PC-3 (cell line): ENCODE measurements at regions not wholly inside any gene's neighbourhood (a gene's known extent, or its start where the extent isn't known, plus 50 kb on each side); places are given as distances from the start of the nearest gene placed in this dataset.

ENCODE experiments used
- ATAC-seq: fragments of 200-7000 bp; cut with Tn5 transposase; 2 replicates; pipeline ENCODE4 v1.9.1; 2020; ENCODE audit warnings: mild to moderate bottlenecking, moderate library complexity
- BruUV-seq: library from RNA; stranded (reverse); fragments of 400-500 nt; replicated peaks from 2 replicates; lab custom pipeline; 2021; lab: Mats Ljungman, UMichigan
- CTCF ChIA-PET: fragments of 300-600 bp; sonication (Branson Sonifier 250); formaldehyde crosslinking; loops from one replicate; lab custom pipeline; 2022; ENCODE audit warnings: antibody characterized with exemption; lab: Charles Lee
- POLR2A ChIA-PET: fragments of 300-600 bp; sonication (Branson Sonifier 250); formaldehyde crosslinking; loops from one replicate; lab custom pipeline; 2022; ENCODE audit warnings: antibody characterized with exemption; ENCODE audit not compliant: unreplicated experiment; lab: Charles Lee
- DNase-seq: peaks from one replicate; pipeline ENCODE4 v3.0.0-alpha.2; 2015
- H2AFZ ChIP-seq: fragments of 300-600 bp; sonication (generic); 2 replicates; pipeline ENCODE4 v1.6.0; 2016; ENCODE audit warnings: antibody characterized with exemption, low read length
- H3F3A ChIP-seq: fragments of 300-600 bp; sonication (generic); one replicate; pipeline ENCODE4 v1.6.0; 2017; ENCODE audit warnings: antibody characterized with exemption, low read length, control low read depth, mild to moderate bottlenecking; ENCODE audit not compliant: unreplicated experiment
- H3K27ac ChIP-seq: fragments of 300-600 bp; sonication (generic); 2 replicates; pipeline ENCODE4 v1.5.1; 2016; ENCODE audit warnings: mild to moderate bottlenecking, low read length
- H3K27me3 ChIP-seq: fragments of 300-600 bp; sonication (generic); 2 replicates; pipeline ENCODE4 v1.6.1; 2016; ENCODE audit warnings: low read length, mixed read lengths
- H3K36me3 ChIP-seq: fragments of 300-600 bp; sonication (generic); 2 replicates; pipeline ENCODE4 v1.6.1; 2016; ENCODE audit warnings: low read depth, mixed run types, low read length, mixed read lengths
- H3K4me1 ChIP-seq: fragments of 300-600 bp; sonication (generic); 2 replicates; pipeline ENCODE4 v1.5.1; 2016; ENCODE audit warnings: low read length; ENCODE audit not compliant: insufficient read depth
- H3K4me2 ChIP-seq: fragments of 300-600 bp; sonication (generic); 2 replicates; pipeline ENCODE4 v1.6.0; 2016; ENCODE audit warnings: low read length
- H3K4me3 ChIP-seq: fragments of 300-600 bp; sonication (generic); 2 replicates; pipeline ENCODE4 v1.5.1; 2016; ENCODE audit warnings: mild to moderate bottlenecking, low read length, mixed read lengths
- H3K79me2 ChIP-seq: fragments of 300-600 bp; sonication (generic); 2 replicates; pipeline ENCODE4 v1.6.1; 2017; ENCODE audit warnings: low read length, mixed read lengths
- H3K9ac ChIP-seq: fragments of 300-600 bp; sonication (generic); 2 replicates; pipeline ENCODE4 v1.6.0; 2016; ENCODE audit warnings: mild to moderate bottlenecking, low read length
- H3K9me2 ChIP-seq: fragments of 300-600 bp; sonication (generic); replicated peaks from 2 replicates; pipeline ENCODE4 v1.6.1; 2016; ENCODE audit warnings: mixed run types, low read length, mixed read lengths
- H3K9me3 ChIP-seq: fragments of 300-600 bp; sonication (generic); 2 replicates; pipeline ENCODE4 v1.6.1; 2016; ENCODE audit warnings: low read length, mixed read lengths
- H4K20me1 ChIP-seq: fragments of 300-600 bp; sonication (generic); 2 replicates; pipeline ENCODE4 v1.6.1; 2016; ENCODE audit warnings: low read length, mixed read lengths
- CTCF ChIP-seq: fragments of 300-600 bp; sonication (generic); conservative IDR thresholded peaks from 2 replicates; pipeline ENCODE4 v1.5.1; 2017; ENCODE audit warnings: antibody characterized with exemption, low read depth, mild to moderate bottlenecking, low read length
- EZH2 ChIP-seq: fragments of 300-600 bp; sonication (generic); IDR thresholded peaks from one replicate; pipeline ENCODE4 v1.6.1; 2017; ENCODE audit warnings: antibody characterized with exemption, mild to moderate bottlenecking, low read length; ENCODE audit not compliant: unreplicated experiment
- EZH2phosphoT487 ChIP-seq: fragments of 300-600 bp; sonication (generic); IDR thresholded peaks from 2 replicates; pipeline ENCODE4 v1.6.1; 2018; ENCODE audit warnings: mild to moderate bottlenecking, antibody characterized with exemption, low read length, borderline replicate concordance
- intact Hi-C: fragments of 100-400 bp; cut with micrococcal nuclease; formaldehyde crosslinking; loops from 2 replicates; pipeline ENCODE4 v1.9.0; 2023

GRCh38 chr5:63823583-63823982, 138.7 kb downstream of the HTR1A start:
- H2AFZ ChIP-seq, result no peak overlapping the region
- H3K79me2 ChIP-seq, result no peaks in the 10 kb centered on the region
- DNase-seq (no peak), ATAC-seq (no peak)
- ChIA-PET POLR2A (no interaction called here), CTCF (no interaction called here)
- no peaks in the 10 kb centered on the region for H3K27me3 ChIP-seq
- H3K27ac ChIP-seq, result no peak overlapping the region
- H3K9ac ChIP-seq, result no peak overlapping the region
- H3K4me2 ChIP-seq, result no peak overlapping the region
- H4K20me1 ChIP-seq, result no peaks in the 10 kb centered on the region
- no peak for TF ChIP-seq EZH2phosphoT487
- no peaks in the 10 kb centered on the region for H3F3A ChIP-seq
- no TSS peak for BruUV-seq
- H3K4me3 ChIP-seq, result no peak overlapping the region
- intact Hi-C loops, result loop anchor here (2.0 kb wide), 2 partner anchors 141 to 213 kb away; no protein-coding TSS in a partner anchor
- no peaks in the 10 kb centered on the region for H3K9me3 ChIP-seq
- no peaks in the 10 kb centered on the region for H3K4me1 ChIP-seq
- no peaks in the 10 kb centered on the region for H3K9me2 ChIP-seq
- no peaks in the 10 kb centered on the region for H3K36me3 ChIP-seq

- DNase-seq (peak; percentile 28), ATAC-seq (peak; percentile 92)
- H3K4me1 ChIP-seq, result no peaks in the 10 kb centered on the region
- H3K9ac ChIP-seq, result no peak overlapping the region
- POLR2A ChIA-PET, result interaction anchor here (0.6 kb wide), 1 partner anchor 292 kb away, joined by 9 read pairs; no protein-coding TSS in a partner anchor
- no peaks in the 10 kb centered on the region for H3F3A ChIP-seq
- no peak overlapping the region for H2AFZ ChIP-seq
- BruUV-seq, result no TSS peak
- no peaks in the 10 kb centered on the region for H4K20me1 ChIP-seq
- intact Hi-C loops, result loop anchor here (1.0 to 2.0 kb wide), 4 partner anchors 142 to 695 kb away; no protein-coding TSS in a partner anchor
- H3K4me3 ChIP-seq, result no peak overlapping the region
- TF ChIP-seq EZH2 (no peak), CTCF (0 out of 2 replicates have a peak, but pooled peaks have one; percentile 31), EZH2phosphoT487 (no peak)
- no peaks in the 10 kb centered on the region for H3K27me3 ChIP-seq
- no peaks in the 10 kb centered on the region for H3K9me2 ChIP-seq
- H3K4me2 ChIP-seq, result no peak overlapping the region
- no peaks in the 10 kb centered on the region for H3K9me3 ChIP-seq
- no peak overlapping the region for H3K27ac ChIP-seq
- no peaks in the 10 kb centered on the region for H3K36me3 ChIP-seq
- H3K79me2 ChIP-seq, result no peaks in the 10 kb centered on the region
- CTCF ChIA-PET, result interaction anchor here (0.5 to 1.2 kb wide), 2 partner anchors 410 to 421 kb away, joined by 4 to 6 read pairs; no protein-coding TSS in a partner anchor
Measured at GRCh38 chr5:63822614-63823013, 139.6 kb downstream of the HTR1A start.

GRCh38 chr5:63820577-63820976, 141.7 kb downstream of the HTR1A start:
- CTCF ChIA-PET, result no interaction called here
- no peak overlapping the region for H2AFZ ChIP-seq
- no peak for ATAC-seq

More at GRCh38 chr5:63820577-63820976, 141.7 kb downstream of the HTR1A start:
- intact Hi-C loops, result no loop called here
- no TSS peak for BruUV-seq
- Histone ChIP-seq H3K36me3 (no peaks in the 10 kb centered on the region), H3K4me2 (no peak overlapping the region), H3K27ac (no peak overlapping the region), H3K9me3 (no peaks in the 10 kb centered on the region), H3K9ac (no peak overlapping the region), H3K27me3 (no peaks in the 10 kb centered on the region), H4K20me1 (no peaks in the 10 kb centered on the region), H3K4me3 (no peak overlapping the region), H3K9me2 (no peaks in the 10 kb centered on the region), H3K4me1 (no peaks in the 10 kb centered on the region), H3K79me2 (no peaks in the 10 kb centered on the region), H3F3A (no peaks in the 10 kb centered on the region)
- TF ChIP-seq EZH2 (no peak), CTCF (no peak), EZH2phosphoT487 (no peak)
- POLR2A ChIA-PET, result no interaction called here
- no peak for DNase-seq
